Breast epithelium (tissue), 4 donors: ENCODE measurements at regions not wholly inside any gene's neighbourhood (a gene's known extent, or its start where the extent isn't known, plus 50 kb on each side); places are given as distances from the start of the nearest gene placed in this dataset.
"Not testable (repeated sequence)": the region's sequence is repeated elsewhere in the genome, so short reads cannot be mapped to it uniquely, and the experiment has no call there.

Experiments
- DNase-seq, 2 donors: peaks; one replicate each; pipeline ENCODE4 v3.0.0-alpha.2; 2019; ENCODE audit warnings: low spot score in 2 of 2
- H3K27ac ChIP-seq, 2 donors: fragments of 200-600 bp; sonication (generic) in 1 of 2; one replicate each; pipeline ENCODE4 v1.5.1; 2016 to 2019; ENCODE audit warnings: mild to moderate bottlenecking in 1 of 2
- H3K27me3 ChIP-seq, 2 donors: fragments of 200-600 bp; sonication (generic) in 1 of 2; one replicate each; pipeline versions ENCODE4 v1.5.1 to v1.6.0; 2017 to 2019; ENCODE audit warnings: control low read depth in 1 of 2, mild to moderate bottlenecking in 1 of 2
- H3K36me3 ChIP-seq: fragments of 200-600 bp; one replicate; pipeline ENCODE4 v1.5.1; 2019
- H3K4me1 ChIP-seq, 2 donors: fragments of 200-600 bp; sonication (generic); one replicate each; pipeline ENCODE4 v1.5.1; 2016 to 2019; ENCODE audit warnings: control low read depth in 1 of 2
- H3K4me3 ChIP-seq, 3 donors: fragments of 200-600 bp; sonication (generic); 1 replicate in 2 of 3; 2 replicates in 1 of 3; pipeline ENCODE4 v1.5.1; 2016 to 2019; ENCODE audit warnings: mild to moderate bottlenecking in 3 of 3, moderate library complexity in 2 of 3
- H3K9me3 ChIP-seq, 2 donors: fragments of 200-600 bp; sonication (generic) in 1 of 2; one replicate each; pipeline ENCODE4 v1.5.1; 2016 to 2019; ENCODE audit warnings: control low read depth in 1 of 2
- CTCF ChIP-seq, 3 donors: fragments of 450-650 bp; IDR thresholded peaks; one replicate each; pipeline ENCODE4 v1.5.1; 2016 to 2017; ENCODE audit warnings: antibody characterized with exemption in 3 of 3, mild to moderate bottlenecking in 3 of 3, moderate library complexity in 3 of 3
- POLR2A ChIP-seq: fragments of 450-650 bp; IDR thresholded peaks from one replicate; pipeline ENCODE4 v1.6.1; 2016; ENCODE audit warnings: antibody characterized with exemption, mild to moderate bottlenecking, moderate library complexity
- POLR2AphosphoS5 ChIP-seq, 3 donors: sonication (generic); formaldehyde crosslinking; IDR thresholded peaks; one replicate each; pipeline ENCODE4 v1.6.1; 2017; ENCODE audit warnings: antibody characterized with exemption in 3 of 3
- intact Hi-C: fragments of 100-400 bp; cut with DNase I; formaldehyde crosslinking; loops from one replicate; pipeline ENCODE4 v1.15.1; 2023; ENCODE audit warnings: low total_unique reads

GRCh38 chr13:82477436-82477835 lies 1404.8 kb downstream of the SLITRK1 start:
- Histone ChIP-seq H3K4me3 (no peak overlapping the region), H3K27me3 (no peaks in the 10 kb centered on the region), H3K27ac (no peak overlapping the region), H3K9me3 (no peaks in the 10 kb centered on the region), H3K4me1 (no peaks in the 10 kb centered on the region), H3K36me3 (no peaks in the 10 kb centered on the region)
- intact Hi-C loops: no loop called here
- no peak for DNase-seq
- TF ChIP-seq CTCF (IDR thresholded peaks at IDR 0.05) (no peak), POLR2AphosphoS5 (IDR thresholded peaks at IDR 0.05) (no peak), POLR2A (no peak)

- Histone ChIP-seq H3K9me3 (no peaks in the 10 kb centered on the region), H3K4me1 (no peaks in the 10 kb centered on the region), H3K27me3 (no peaks in the 10 kb centered on the region), H3K4me3 (no peak overlapping the region), H3K27ac (no peak overlapping the region), H3K36me3 (no peaks in the 10 kb centered on the region)
- TF ChIP-seq POLR2A (no peak), CTCF (IDR thresholded peaks at IDR 0.05) (no peak), POLR2AphosphoS5 (IDR thresholded peaks at IDR 0.05) (no peak)
- DNase-seq: no peak
- intact Hi-C loops: no loop called here
Observed at GRCh38 chr13:82467626-82468025, 1414.6 kb downstream of the SLITRK1 start.

GRCh38 chr13:82459575-82459974 lies 1422.7 kb downstream of the SLITRK1 start:
- H3K9me3 ChIP-seq, intact Hi-C loops, H3K4me3 ChIP-seq, H3K27me3 ChIP-seq, DNase-seq, H3K36me3 ChIP-seq, H3K4me1 ChIP-seq, H3K27ac ChIP-seq: not testable (repeated sequence)

- no peak overlapping the region for H3K27ac ChIP-seq
- no peaks in the 10 kb centered on the region for H3K27me3 ChIP-seq
- TF ChIP-seq POLR2A (no peak), CTCF (IDR thresholded peaks at IDR 0.05) (no peak), POLR2AphosphoS5 (IDR thresholded peaks at IDR 0.05) (no peak)
- H3K4me1 ChIP-seq: no peaks in the 10 kb centered on the region
- intact Hi-C loops: no loop called here
- no peak for DNase-seq
- no peaks in the 10 kb centered on the region for H3K36me3 ChIP-seq
- no peak overlapping the region for H3K4me3 ChIP-seq
- H3K9me3 ChIP-seq: no peaks in the 10 kb centered on the region
Observed at GRCh38 chr13:82458169-82458568, 1424.1 kb downstream of the SLITRK1 start.

- H3K9me3 ChIP-seq, H3K4me3 ChIP-seq, H3K36me3 ChIP-seq, H3K27me3 ChIP-seq, H3K27ac ChIP-seq, intact Hi-C loops, H3K4me1 ChIP-seq, DNase-seq: not testable (repeated sequence)
Observed at GRCh38 chr13:82457548-82457947, 1424.7 kb downstream of the SLITRK1 start.

- H3K9me3 ChIP-seq: no peaks in the 10 kb centered on the region
- TF ChIP-seq POLR2AphosphoS5 (IDR thresholded peaks at IDR 0.05) (no peak), POLR2A (no peak), CTCF (IDR thresholded peaks at IDR 0.05) (no peak)
Observed at GRCh38 chr13:82447416-82448077, 1434.7 kb downstream of the SLITRK1 start.

More at GRCh38 chr13:82447416-82448077, 1434.7 kb downstream of the SLITRK1 start:
- no peaks in the 10 kb centered on the region for H3K4me1 ChIP-seq
- no peaks in the 10 kb centered on the region for H3K27me3 ChIP-seq
- no peak overlapping the region for H3K27ac ChIP-seq
- H3K36me3 ChIP-seq: peaks cover 3% of the 10 kb centered on the region
- H3K4me3 ChIP-seq: no peak overlapping the region
- no peak for DNase-seq
- intact Hi-C loops: no loop called here
